GM12892 (cell line): ENCODE measurements at regions not wholly inside any gene's neighbourhood (a gene's known extent, or its start where the extent isn't known, plus 50 kb on each side); places are given as distances from the start of the nearest gene placed in this dataset.
A peak's percentile ranks its signal among the peaks of the same experiment; 100 is the strongest.

ENCODE experiments used
- DNase-seq: peaks from one replicate; pipeline ENCODE4 v3.0.0; 2011; ENCODE audit not compliant: insufficient read length
- FAIRE-seq: peaks from 2 replicates; lab custom pipeline; 2011; peaks lifted over from hg19 to GRCh38; lab: Jason Lieb, UNC
- POLR2A ChIP-seq: IDR thresholded peaks from 2 replicates; pipeline ENCODE4 v1.6.1; 2011; ENCODE audit warnings: low read depth, low read length, control low read depth
- POLR2AphosphoS5 ChIP-seq: IDR thresholded peaks from 2 replicates; pipeline ENCODE4 v1.6.1; 2011; ENCODE audit warnings: low read depth, low read length, control low read depth
- TAF1 ChIP-seq: IDR thresholded peaks from 2 replicates; pipeline ENCODE4 v1.6.1; 2011; ENCODE audit warnings: low read depth, mild to moderate bottlenecking, control low read depth, low read length, borderline replicate concordance

DNA sequence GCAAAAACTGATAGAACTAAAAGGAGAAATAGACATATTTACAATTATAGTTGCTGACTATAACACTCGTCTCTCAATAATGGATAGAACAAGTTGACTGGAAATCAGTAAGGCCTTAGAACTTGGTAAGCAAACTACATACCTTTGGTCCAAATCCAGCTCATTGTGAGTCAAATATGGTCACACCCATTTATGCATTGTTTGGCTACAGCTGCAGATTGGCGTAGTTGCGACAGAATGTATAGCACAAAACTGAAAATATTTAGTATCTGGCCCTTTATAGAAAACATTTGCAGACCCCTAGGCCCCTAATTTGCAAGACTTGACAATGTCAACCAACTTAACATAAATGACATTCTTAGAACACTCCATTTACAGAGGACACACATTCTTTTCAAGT lies 103.6 kb upstream of the EGR2 start:
- FAIRE-seq = no peak

DNA sequence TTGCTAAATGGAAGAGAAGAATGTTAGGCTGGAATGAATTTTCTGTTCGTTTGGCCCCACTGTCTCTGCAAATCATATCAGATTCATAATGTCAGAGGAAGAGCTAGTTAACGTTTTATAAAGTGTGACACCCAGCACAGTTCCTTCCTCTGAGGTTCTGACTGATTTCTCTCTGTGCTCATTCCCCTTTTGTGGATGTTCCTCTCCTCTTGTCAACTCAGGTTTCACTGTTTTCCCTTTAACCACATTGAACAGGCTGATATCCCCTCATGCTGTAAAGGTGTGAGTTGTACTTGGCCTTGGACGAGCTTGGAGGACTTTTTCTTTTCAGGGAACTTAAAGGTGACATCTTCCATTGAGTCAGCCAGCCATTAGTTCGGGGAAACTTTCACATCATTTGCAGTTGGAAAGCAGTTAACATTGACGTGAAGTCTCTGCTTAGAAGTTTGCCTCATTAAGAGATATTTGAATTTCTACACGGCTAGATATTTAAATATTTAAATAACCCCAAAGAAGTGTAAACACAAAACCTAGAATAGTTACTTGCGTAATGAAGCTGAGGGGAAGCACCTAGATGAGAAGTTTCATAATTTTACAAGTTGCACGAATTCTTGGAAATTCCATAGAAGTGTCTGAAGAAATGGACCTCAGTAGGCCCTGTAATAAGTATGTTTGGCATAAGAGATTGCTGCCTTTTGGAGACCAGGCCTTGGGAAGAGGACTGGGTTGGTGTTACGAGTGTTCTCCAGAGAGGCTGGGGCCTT lies 101.5 kb upstream of the EGR2 start:
- TF ChIP-seq POLR2AphosphoS5 = no peak
- no peak for TF ChIP-seq TAF1
- TF ChIP-seq POLR2A = no peak
- DNase-seq (no peak), FAIRE-seq (peak; percentile 81)

More for the DNA sequence above, 103.6 kb upstream of the EGR2 start:
- no peak for DNase-seq
- TF ChIP-seq POLR2A (no peak), TAF1 (no peak)

DNA sequence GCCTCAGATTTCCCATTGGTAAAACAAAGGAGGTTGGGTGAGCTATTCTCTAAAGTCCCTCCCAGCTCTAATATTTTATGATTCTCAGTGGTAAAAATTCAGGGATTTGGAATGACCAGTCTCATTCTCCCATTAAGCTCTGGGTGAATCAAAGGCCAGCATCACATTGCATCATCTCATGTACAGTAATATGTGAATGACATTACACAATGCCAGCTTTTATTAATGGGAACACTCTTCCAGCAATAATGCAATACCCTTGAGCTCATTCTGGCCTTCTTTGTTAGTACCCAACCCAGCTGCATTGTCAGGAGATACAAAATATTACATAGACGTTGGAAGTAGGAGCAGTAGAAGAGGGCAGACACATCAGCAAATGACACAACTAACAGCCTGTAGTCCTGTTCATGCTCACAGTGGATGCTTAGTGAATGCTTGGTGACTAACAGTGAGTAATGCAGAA lies 100.0 kb upstream of the EGR2 start:
- TF ChIP-seq POLR2AphosphoS5 (no peak), TAF1 (no peak), POLR2A (no peak)
- FAIRE-seq (no peak), DNase-seq (no peak)

DNA sequence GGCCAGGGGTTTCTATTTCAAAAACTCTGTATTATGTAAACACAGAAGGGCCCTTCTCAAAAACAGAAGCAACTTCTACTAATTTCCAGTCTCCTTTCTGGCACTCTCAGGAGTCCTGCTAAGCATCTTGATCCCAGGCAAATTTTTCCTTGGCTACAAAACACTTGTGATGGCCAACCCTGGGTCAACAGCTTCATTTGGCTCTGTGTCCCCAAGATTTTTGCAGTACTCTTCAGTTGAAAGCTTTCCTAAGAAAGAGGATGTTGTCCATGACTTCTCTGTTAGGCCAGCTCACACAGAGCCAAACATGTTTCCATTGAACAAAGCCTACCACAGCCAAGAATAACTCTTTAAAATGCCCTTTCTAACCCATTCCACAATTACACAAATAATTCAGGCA lies 99.0 kb upstream of the EGR2 start:
- TF ChIP-seq POLR2A (no peak), POLR2AphosphoS5 (no peak), TAF1 (no peak)
- no peak for DNase-seq
- no peak for FAIRE-seq

DNA sequence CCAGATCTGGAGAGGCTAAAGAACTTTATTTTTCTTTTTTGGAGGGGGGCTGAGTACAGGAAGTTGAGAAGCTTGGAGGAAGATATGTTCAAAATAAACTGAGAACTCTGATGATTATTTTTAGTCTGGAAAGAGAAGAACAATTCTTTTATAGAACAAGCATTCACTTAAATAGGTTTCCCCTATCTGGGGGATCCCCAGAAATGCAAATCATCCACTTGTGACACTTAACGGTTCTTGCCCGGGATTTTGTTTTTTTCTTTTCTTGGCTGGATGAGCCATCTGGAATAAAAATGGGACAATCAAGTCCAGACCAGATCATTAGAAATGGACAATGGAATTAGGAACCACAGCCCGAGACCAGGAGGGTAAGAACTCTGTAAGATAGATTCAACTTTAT lies 95.9 kb upstream of the EGR2 start:
- no peak for TF ChIP-seq POLR2AphosphoS5
- no peak for TF ChIP-seq TAF1
- no peak for TF ChIP-seq POLR2A
- DNase-seq (no peak), FAIRE-seq (no peak)

DNA sequence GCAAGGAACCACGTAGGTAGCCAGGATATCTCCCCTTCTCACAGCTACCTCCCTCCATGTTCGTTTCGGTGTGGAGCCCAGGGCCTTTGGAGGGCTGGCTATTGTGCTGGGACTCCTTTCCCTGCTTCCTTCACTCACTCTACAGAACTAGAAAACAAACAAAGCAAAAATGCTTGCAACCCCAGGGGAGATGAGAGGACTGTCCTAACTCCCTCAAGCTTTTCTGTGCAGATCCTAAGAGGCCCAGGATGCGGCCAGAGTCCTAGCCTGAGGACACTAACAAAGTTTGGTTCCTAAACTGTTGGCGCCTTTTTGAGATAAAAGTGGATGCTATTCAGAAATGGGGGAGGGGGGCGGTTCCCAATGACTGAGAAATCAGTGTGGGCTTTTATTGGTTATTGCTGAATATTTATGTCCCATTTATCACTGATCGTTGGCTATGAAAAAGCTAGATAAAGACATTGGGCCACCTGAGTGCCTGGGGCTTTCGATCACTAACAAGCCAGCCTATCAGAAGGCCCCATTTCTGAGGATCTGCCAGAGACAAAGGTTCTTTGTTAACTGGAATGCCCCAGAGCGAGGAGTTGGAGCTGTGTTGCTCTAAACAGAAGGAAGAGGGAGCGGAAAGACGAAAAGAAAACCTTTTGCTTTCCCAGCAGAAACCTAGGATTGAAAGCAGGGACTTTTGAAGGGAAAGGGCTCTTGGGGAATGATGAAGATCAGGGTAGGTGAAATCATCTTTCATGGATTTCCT lies 95.2 kb upstream of the EGR2 start:
- TF ChIP-seq POLR2AphosphoS5 = no peak
- TF ChIP-seq POLR2A = no peak
- no peak for TF ChIP-seq TAF1
- no peak for FAIRE-seq
- DNase-seq = no peak

DNA sequence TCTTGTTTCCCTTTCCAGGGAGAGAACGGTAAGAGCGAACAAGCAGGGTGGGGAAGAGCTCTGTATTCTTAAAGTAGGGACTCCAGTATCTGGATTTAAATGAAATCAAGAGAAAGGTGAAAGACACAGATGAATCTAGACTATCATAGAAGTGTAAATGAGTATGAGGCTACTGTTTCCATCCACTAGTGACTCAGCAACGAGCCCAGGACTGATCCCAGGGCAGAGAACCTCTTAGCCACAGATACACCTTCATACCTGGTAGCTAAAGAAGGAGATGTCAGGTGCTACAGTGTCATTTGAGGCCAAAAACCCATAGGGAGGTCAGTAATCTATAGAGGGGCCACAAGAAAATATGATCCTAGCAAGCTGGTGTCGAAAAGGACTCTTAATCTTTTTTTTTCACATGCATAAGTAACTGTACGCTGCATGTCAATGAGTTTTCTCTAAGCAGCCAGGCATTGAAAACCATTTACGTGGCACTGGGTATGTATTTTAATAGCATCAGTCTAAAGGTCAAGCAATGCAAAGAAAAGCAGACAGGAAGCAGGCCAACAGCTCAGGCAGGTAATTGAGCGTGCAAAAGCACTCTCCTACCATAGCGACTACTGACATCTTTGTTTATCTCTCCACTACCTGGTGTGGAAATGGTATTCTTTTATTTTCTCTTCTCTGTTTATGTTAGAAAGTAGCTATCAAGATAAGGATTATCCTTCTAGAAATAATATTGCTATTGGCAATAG lies 91.5 kb upstream of the EGR2 start:
- TF ChIP-seq POLR2AphosphoS5 (no peak), POLR2A (no peak), TAF1 (no peak)
- peak; percentile 88 for FAIRE-seq
- DNase-seq = peak; percentile 6

DNA sequence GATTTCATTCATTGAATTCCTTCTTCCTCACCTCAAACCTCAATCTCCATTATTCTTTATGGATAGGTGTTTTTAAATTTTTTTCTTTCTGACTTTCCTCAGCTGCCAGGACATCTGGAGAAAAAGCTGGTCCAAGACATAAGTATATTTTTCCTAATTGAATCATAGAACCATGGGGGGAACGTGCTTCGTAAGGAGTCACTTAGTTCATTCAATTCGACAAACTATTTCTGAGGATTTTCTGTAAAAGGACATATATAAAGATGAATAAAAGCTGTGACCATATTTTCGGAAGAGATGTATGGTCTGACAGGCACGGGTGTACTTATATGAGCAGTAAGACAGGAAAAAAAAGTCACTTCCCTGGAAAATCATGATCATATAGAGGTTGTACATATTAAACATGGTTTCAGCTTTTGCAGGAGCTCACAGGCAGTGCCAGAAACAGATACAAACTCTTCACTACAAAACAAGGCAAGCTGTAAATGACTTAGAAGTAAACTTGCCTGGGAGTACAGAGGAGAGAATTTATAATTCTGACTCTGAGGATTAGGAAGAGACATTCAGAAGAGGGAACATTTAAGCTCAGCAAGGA lies 88.2 kb upstream of the EGR2 start:
- DNase-seq = no peak
- no peak for FAIRE-seq
- no peak for TF ChIP-seq POLR2A
- TF ChIP-seq TAF1 = no peak
- TF ChIP-seq POLR2AphosphoS5 = no peak

DNA sequence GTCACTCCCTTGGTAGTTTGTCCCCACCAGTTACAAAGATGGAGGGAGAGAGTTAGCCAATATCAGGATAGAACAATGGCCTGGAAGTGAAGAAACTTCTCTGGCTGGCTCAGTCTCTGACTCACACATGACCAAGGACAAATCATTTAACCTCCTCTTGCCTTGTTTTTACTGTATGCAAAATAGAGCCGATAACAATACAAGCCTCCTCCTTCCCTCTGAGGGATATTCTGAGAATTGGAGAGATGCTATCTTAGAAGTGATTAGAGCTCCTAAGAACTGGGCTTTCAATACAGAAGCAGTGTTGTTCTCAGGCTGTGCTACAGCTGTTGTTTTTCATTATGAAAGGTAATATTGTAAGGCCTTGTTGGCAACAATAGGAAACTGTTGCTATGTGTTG lies 87.7 kb upstream of the EGR2 start:
- no peak for DNase-seq
- no peak for TF ChIP-seq TAF1
- TF ChIP-seq POLR2A = no peak
- no peak for TF ChIP-seq POLR2AphosphoS5
- FAIRE-seq = no peak

DNA sequence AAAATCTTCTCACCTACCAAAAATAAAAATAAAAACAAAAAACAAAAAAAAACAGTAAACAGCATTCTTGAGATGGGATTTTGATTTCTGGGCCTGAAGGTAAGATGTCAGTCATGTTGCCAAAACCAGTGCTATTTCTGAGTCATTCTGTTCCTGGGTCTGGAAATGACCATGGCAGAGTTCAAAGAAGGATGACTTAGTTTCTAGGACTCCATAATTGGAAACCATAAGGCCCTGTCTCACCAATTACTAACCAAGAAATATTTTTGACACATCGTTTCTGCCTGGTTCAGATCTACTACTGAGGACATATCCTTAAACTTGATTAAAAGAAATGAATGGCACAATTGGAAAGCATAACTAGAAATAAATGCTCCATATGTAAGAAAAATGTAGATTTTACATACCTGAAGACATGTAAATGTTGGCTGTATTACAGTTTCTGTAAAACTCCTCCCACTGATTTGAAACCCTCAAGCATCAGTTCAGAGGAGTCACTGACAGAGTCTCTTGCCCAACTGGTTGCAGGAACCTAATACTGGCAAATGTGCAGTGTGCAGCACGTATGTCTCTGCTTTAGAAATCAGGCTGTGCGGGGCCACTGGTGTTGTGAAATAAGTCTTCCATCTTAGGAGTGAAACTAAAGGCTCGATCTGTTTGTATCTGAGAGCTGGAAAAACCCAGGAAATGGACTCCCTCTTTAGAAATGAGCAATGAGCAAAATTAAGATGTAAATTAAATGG lies 84.8 kb upstream of the EGR2 start:
- TF ChIP-seq POLR2AphosphoS5 (no peak), POLR2A (no peak), TAF1 (no peak)
- FAIRE-seq (no peak), DNase-seq (no peak)
